Mucosa of stomach (tissue), 1 donor: ENCODE measurements at regions not wholly inside any gene's neighbourhood (a gene's known extent, or its start where the extent isn't known, plus 50 kb on each side); places are given as distances from the start of the nearest gene placed in this dataset.

Source experiments
- H3K27me3 ChIP-seq: one replicate; pipeline ENCODE4 v1.7.0; 2013; ENCODE audit warnings: mild to moderate bottlenecking, low read length; ENCODE audit not compliant: control insufficient read depth, insufficient read depth
- H3K36me3 ChIP-seq: one replicate; pipeline ENCODE4 v1.7.0; 2013; ENCODE audit warnings: low read length; ENCODE audit not compliant: control insufficient read depth, insufficient read depth
- H3K4me1 ChIP-seq: one replicate; pipeline ENCODE4 v1.7.0; 2013; ENCODE audit warnings: mild to moderate bottlenecking, low read length; ENCODE audit not compliant: control insufficient read depth, insufficient read depth
- H3K4me3 ChIP-seq: one replicate; pipeline ENCODE4 v1.7.0; 2013; ENCODE audit warnings: low read length
- H3K9ac ChIP-seq: one replicate; pipeline ENCODE4 v1.7.0; 2013; ENCODE audit warnings: mild to moderate bottlenecking, low read length, moderate library complexity
- H3K9me3 ChIP-seq: one replicate; pipeline ENCODE4 v1.7.0; 2013; ENCODE audit warnings: mild to moderate bottlenecking, low read length, moderate library complexity; ENCODE audit not compliant: control insufficient read depth
- donor health status: Pancreatic carcinoma.

GRCh38 chr10:110425684-110426293 lies 71.9 kb upstream of the DUSP5 start:
- Histone ChIP-seq H3K27me3 (no peaks in the 10 kb centered on the region), H3K36me3 (no peaks in the 10 kb centered on the region), H3K4me1 (peaks cover 20% of the 10 kb centered on the region), H3K9ac (no peak overlapping the region), H3K4me3 (no peak overlapping the region), H3K9me3 (no peaks in the 10 kb centered on the region)

GRCh38 chr10:110426294-110427181 lies 71.2 kb upstream of the DUSP5 start:
- Histone ChIP-seq H3K4me3 (no peak overlapping the region), H3K4me1 (peaks cover 22% of the 10 kb centered on the region), H3K27me3 (no peaks in the 10 kb centered on the region), H3K36me3 (no peaks in the 10 kb centered on the region), H3K9me3 (no peaks in the 10 kb centered on the region), H3K9ac (no peak overlapping the region)

DNA sequence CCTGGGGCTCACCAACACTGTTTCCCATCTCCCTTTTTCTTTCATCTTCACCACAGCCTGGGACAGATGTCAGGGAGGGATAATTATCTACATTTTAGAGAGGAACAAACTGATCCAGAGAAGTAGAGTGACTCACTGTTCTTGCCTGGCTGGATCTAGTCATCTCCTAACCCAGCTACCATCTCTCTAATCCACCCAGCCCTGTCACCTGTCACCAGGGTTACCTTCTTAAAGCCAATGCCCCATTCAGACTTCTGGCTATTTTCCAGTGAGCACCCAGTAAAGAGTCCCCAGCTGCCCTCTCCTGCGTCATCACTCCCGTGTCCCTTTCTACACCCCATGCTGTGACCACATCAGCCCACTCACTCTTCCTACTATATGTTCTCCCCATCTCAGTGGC lies 68.4 kb upstream of the DUSP5 start:
- Histone ChIP-seq H3K36me3 (no peaks in the 10 kb centered on the region), H3K4me3 (no peak overlapping the region), H3K27me3 (no peaks in the 10 kb centered on the region), H3K9ac (no peak overlapping the region), H3K9me3 (no peaks in the 10 kb centered on the region), H3K4me1 (peaks cover 22% of the 10 kb centered on the region)

- Histone ChIP-seq H3K36me3 (no peaks in the 10 kb centered on the region), H3K9me3 (no peaks in the 10 kb centered on the region), H3K4me1 (peaks cover 21% of the 10 kb centered on the region), H3K27me3 (no peaks in the 10 kb centered on the region), H3K4me3 (no peak overlapping the region), H3K9ac (no peak overlapping the region)
Observed at GRCh38 chr10:110430340-110431273, 67.1 kb upstream of the DUSP5 start.

DNA sequence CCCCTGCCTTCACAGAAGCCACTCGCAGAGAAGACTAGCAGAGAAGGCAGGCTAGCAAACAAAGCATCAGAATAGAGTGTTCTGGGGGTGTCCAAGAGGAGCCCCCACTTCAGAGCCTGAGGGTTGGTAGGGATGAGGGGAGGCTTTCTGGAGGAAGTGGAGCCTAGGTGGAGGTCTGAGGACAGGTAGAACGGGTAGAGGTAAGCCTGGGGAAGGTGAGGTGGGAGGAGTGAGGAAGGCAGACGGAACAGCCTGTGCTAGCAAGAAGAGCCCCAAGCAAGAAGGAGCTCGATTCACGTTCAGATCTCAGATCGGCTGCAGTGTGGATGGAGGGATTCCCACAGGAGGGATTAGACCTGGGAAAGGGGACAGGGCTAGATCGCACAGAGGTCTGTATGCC lies 66.0 kb upstream of the DUSP5 start:
- Histone ChIP-seq H3K4me1 (peaks cover 10% of the 10 kb centered on the region), H3K9ac (no peak overlapping the region), H3K27me3 (no peaks in the 10 kb centered on the region)

GRCh38 chr10:110432084-110432483 lies 65.6 kb upstream of the DUSP5 start:
- H3K36me3 ChIP-seq = no peaks in the 10 kb centered on the region
- H3K9ac ChIP-seq = no peak overlapping the region
- H3K27me3 ChIP-seq = no peaks in the 10 kb centered on the region
- H3K9me3 ChIP-seq = no peaks in the 10 kb centered on the region
- no peak overlapping the region for H3K4me3 ChIP-seq
- peaks cover 6% of the 10 kb centered on the region for H3K4me1 ChIP-seq

More for the DNA sequence above, 66.0 kb upstream of the DUSP5 start:
- H3K9me3 ChIP-seq = no peaks in the 10 kb centered on the region
- no peaks in the 10 kb centered on the region for H3K36me3 ChIP-seq
- H3K4me3 ChIP-seq = no peak overlapping the region

GRCh38 chr10:110432814-110433565 lies 64.7 kb upstream of the DUSP5 start:
- Histone ChIP-seq H3K27me3 (no peaks in the 10 kb centered on the region), H3K4me3 (no peak overlapping the region), H3K4me1 (peaks cover 5% of the 10 kb centered on the region), H3K9me3 (no peaks in the 10 kb centered on the region), H3K9ac (no peak overlapping the region), H3K36me3 (no peaks in the 10 kb centered on the region)

DNA sequence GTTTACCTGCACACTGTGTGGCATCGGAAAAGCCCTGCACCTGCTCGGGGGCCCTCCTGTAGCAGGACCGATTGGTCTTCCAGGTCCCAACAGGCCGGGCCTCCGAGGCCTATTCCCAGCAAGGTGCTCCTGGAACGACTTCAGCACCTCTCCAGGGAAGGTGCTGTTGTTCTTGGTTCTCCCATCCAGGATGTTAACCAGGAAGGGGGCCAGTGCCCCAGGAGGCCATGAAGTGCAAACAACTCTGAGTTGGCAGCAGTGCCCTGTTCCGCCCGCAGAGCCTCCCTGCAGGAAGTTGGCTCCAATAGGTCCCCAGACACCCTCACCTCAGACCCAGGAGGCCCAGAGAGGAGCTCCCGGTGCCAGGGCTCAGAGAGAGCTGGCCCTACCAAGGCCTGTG lies 64.0 kb upstream of the DUSP5 start:
- Histone ChIP-seq H3K36me3 (no peaks in the 10 kb centered on the region), H3K9ac (no peak overlapping the region), H3K9me3 (no peaks in the 10 kb centered on the region), H3K27me3 (no peaks in the 10 kb centered on the region), H3K4me1 (peaks cover 5% of the 10 kb centered on the region), H3K4me3 (no peak overlapping the region)

DNA sequence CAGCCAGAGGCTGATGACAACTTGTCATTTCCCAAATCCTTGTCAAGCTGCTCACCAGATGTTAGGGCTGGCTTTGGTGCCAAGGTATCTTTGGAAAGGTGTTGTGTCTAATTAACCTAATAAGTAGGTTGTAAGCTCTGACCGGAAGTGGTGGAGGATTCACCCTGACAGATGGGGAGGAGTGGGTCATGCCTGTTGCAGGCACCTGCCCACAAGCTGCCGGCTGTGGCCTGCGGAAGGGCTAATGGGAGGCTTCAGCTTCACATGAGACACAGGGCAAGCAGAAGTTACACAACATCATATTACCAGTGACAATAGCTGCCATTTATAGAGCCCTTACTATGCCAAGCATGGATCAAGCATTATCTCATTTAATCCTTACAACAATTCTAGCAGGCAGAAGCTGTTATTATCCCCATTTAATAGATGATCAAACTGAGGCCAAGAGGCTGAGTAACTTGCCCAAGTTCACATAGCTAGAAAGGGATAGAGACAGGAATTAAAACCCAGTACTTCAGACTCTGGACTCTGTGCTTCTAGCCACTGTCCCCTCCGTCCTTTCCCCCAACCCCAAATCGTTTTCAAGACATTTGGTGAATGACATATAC lies 63.1 kb upstream of the DUSP5 start:
- no peaks in the 10 kb centered on the region for H3K9me3 ChIP-seq
- H3K27me3 ChIP-seq = no peaks in the 10 kb centered on the region
- no peaks in the 10 kb centered on the region for H3K36me3 ChIP-seq
- no peak overlapping the region for H3K4me3 ChIP-seq
- H3K9ac ChIP-seq = no peak overlapping the region
- H3K4me1 ChIP-seq = peaks cover 5% of the 10 kb centered on the region

- Histone ChIP-seq H3K9ac (no peak overlapping the region), H3K36me3 (no peaks in the 10 kb centered on the region), H3K4me1 (no peaks in the 10 kb centered on the region), H3K9me3 (no peaks in the 10 kb centered on the region), H3K27me3 (no peaks in the 10 kb centered on the region), H3K4me3 (no peak overlapping the region)
Observed at GRCh38 chr10:110436554-110437350, 61.0 kb upstream of the DUSP5 start.

GRCh38 chr10:110437351-110437605 lies 60.4 kb upstream of the DUSP5 start:
- Histone ChIP-seq H3K27me3 (no peaks in the 10 kb centered on the region), H3K4me1 (no peaks in the 10 kb centered on the region), H3K4me3 (no peak overlapping the region), H3K9ac (no peak overlapping the region), H3K36me3 (no peaks in the 10 kb centered on the region), H3K9me3 (no peaks in the 10 kb centered on the region)
